HEK293 (cell line): ENCODE measurements at regions not wholly inside any gene's neighbourhood (a gene's known extent, or its start where the extent isn't known, plus 50 kb on each side); places are given as distances from the start of the nearest gene placed in this dataset.

Experiments used
- CTCF ChIA-PET: fragments of 350-600 bp; formaldehyde crosslinking; extraction: SDS; loops from one replicate; lab custom pipeline; 2021; ENCODE audit warnings: antibody characterized with exemption; lab: Yijun Ruan, JAX
- POLR2A ChIA-PET: fragments of 300-600 bp; formaldehyde crosslinking; extraction: SDS; loops from one replicate; lab custom pipeline; 2020; ENCODE audit warnings: antibody characterized with exemption, inconsistent platforms; lab: Yijun Ruan, JAX
- H3K27ac ChIP-seq: fragments of 200-500 bp; sonication (Bioruptor generic); 2 replicates; pipeline ENCODE4 v1.5.1; 2014; ENCODE audit warnings: low read depth, low read length, control low read depth, inconsistent platforms; ENCODE audit errors: extremely low read depth
- H3K36me3 ChIP-seq, 2 experiments: fragments of 200-500 bp in 1 of 2; sonication (Bioruptor generic) in 1 of 2; 1 replicate in 1 of 2; 2 replicates in 1 of 2; pipeline ENCODE4 v1.5.1; 2014 to 2017; ENCODE audit warnings: inconsistent platforms in 2 of 2, low read length in 2 of 2; ENCODE audit not compliant: control insufficient read depth in 2 of 2, insufficient read depth in 1 of 2
- H3K4me1 ChIP-seq: fragments of 200-500 bp; sonication (Bioruptor generic); 2 replicates; pipeline ENCODE4 v1.5.1; 2014; ENCODE audit warnings: mild to moderate bottlenecking, low read length, inconsistent platforms; ENCODE audit not compliant: control insufficient read depth, insufficient read depth
- H3K4me3 ChIP-seq: 2 replicates; pipeline ENCODE4 v1.5.1; 2011; ENCODE audit warnings: low read depth, mild to moderate bottlenecking, control low read depth, low read length, moderate library complexity
- H3K9me3 ChIP-seq: fragments of 200-500 bp; sonication (Bioruptor generic); 2 replicates; pipeline ENCODE4 v1.5.1; 2014; ENCODE audit warnings: low read depth, low read length, inconsistent platforms; ENCODE audit not compliant: control insufficient read depth, insufficient read depth
- PATZ1 ChIP-seq: fragments of 450-650 bp; formaldehyde crosslinking; IDR thresholded peaks from 2 replicates; pipeline ENCODE4 v1.5.1; 2016; ENCODE audit warnings: missing biosample characterization, missing genetic modification characterization
- PRDM10 ChIP-seq: fragments of 450-650 bp; formaldehyde crosslinking; IDR thresholded peaks from 2 replicates; pipeline ENCODE4 v1.5.1; 2016; ENCODE audit warnings: missing biosample characterization, missing genetic modification characterization
- RBAK ChIP-seq: fragments of 450-650 bp; formaldehyde crosslinking; IDR thresholded peaks from 2 replicates; pipeline ENCODE4 v1.5.1; 2016; ENCODE audit warnings: missing biosample characterization, missing genetic modification characterization
- ZNF114 ChIP-seq: fragments of 450-650 bp; formaldehyde crosslinking; IDR thresholded peaks from 2 replicates; pipeline ENCODE4 v1.5.0; 2017; ENCODE audit warnings: missing biosample characterization, missing genetic modification characterization
- ZNF133 ChIP-seq: fragments of 450-650 bp; formaldehyde crosslinking; IDR thresholded peaks from 2 replicates; pipeline ENCODE4 v1.5.1; 2016; ENCODE audit warnings: missing biosample characterization, missing genetic modification characterization
- ZNF426 ChIP-seq: fragments of 450-650 bp; formaldehyde crosslinking; IDR thresholded peaks from 2 replicates; pipeline ENCODE4 v1.5.1; 2017; ENCODE audit warnings: missing biosample characterization, missing genetic modification characterization, mild to moderate bottlenecking, inconsistent platforms, moderate library complexity
- ZNF596 ChIP-seq: fragments of 450-650 bp; IDR thresholded peaks from 2 replicates; pipeline ENCODE4 v1.5.0; 2018; ENCODE audit warnings: missing biosample characterization, mild to moderate bottlenecking, missing genetic modification characterization, moderate library complexity
- ZNF624 ChIP-seq: fragments of 450-650 bp; formaldehyde crosslinking; IDR thresholded peaks from 2 replicates; pipeline ENCODE4 v1.5.1; 2017; ENCODE audit warnings: missing biosample characterization, missing genetic modification characterization
- ZNF677 ChIP-seq: fragments of 450-650 bp; IDR thresholded peaks from 2 replicates; pipeline ENCODE4 v1.5.0; 2018; ENCODE audit warnings: missing biosample characterization, mild to moderate bottlenecking, missing genetic modification characterization, moderate library complexity
- ZNF768 ChIP-seq: fragments of 450-650 bp; formaldehyde crosslinking; IDR thresholded peaks from 2 replicates; pipeline ENCODE4 v1.5.1; 2018; ENCODE audit warnings: missing biosample characterization, mild to moderate bottlenecking, missing genetic modification characterization
- ZNF791 ChIP-seq: fragments of 450-650 bp; formaldehyde crosslinking; IDR thresholded peaks from 2 replicates; pipeline ENCODE4 v1.5.1; 2016; ENCODE audit warnings: missing biosample characterization, missing genetic modification characterization
- ZSCAN23 ChIP-seq: fragments of 450-650 bp; formaldehyde crosslinking; IDR thresholded peaks from 2 replicates; pipeline ENCODE4 v1.5.1; 2016; ENCODE audit warnings: missing biosample characterization, missing genetic modification characterization
- TF ChIP-seq, protein P1 (sequence below): fragments of 450-650 bp; formaldehyde crosslinking; IDR thresholded peaks from 2 replicates; pipeline ENCODE4 v1.5.1; 2017; ENCODE audit warnings: missing biosample characterization, missing genetic modification characterization
- TF ChIP-seq, protein P2 (sequence below): fragments of 450-650 bp; formaldehyde crosslinking; IDR thresholded peaks from 2 replicates; pipeline ENCODE4 v1.5.1; 2016; ENCODE audit warnings: missing biosample characterization, missing genetic modification characterization

DNA sequence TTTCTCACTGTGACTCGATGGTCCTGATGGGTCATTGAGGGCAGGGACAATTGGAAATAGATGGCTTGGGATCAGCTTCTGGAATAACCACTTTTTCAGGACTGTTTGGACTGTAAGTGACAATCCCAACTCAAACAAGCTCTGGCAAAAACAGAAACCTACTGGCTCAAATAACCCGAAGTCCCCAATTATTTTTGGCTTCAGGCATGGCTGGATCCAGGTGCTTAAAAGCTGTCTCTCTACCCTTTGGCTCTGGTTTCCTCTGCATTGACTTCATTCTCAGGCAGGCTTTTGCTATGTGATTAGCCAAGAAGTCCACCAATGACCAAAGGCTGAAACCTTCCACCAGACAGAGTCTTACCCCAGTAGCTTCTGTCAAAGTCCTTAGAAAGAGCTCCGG lies 92.9 kb upstream of the PRR23E start (continued):
- TF ChIP-seq RBAK (no peak), ZSCAN23 (no peak), ZNF133 (tag by site-specific recombination) (no peak)
- TF ChIP-seq, protein P1, sequence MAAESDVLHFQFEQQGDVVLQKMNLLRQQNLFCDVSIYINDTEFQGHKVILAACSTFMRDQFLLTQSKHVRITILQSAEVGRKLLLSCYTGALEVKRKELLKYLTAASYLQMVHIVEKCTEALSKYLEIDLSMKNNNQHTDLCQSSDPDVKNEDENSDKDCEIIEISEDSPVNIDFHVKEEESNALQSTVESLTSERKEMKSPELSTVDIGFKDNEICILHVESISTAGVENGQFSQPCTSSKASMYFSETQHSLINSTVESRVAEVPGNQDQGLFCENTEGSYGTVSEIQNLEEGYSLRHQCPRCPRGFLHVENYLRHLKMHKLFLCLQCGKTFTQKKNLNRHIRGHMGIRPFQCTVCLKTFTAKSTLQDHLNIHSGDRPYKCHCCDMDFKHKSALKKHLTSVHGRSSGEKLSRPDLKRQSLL (tag by site-specific recombination), result no peak
- TF ChIP-seq, all 188 proteins: peak for 0

DNA sequence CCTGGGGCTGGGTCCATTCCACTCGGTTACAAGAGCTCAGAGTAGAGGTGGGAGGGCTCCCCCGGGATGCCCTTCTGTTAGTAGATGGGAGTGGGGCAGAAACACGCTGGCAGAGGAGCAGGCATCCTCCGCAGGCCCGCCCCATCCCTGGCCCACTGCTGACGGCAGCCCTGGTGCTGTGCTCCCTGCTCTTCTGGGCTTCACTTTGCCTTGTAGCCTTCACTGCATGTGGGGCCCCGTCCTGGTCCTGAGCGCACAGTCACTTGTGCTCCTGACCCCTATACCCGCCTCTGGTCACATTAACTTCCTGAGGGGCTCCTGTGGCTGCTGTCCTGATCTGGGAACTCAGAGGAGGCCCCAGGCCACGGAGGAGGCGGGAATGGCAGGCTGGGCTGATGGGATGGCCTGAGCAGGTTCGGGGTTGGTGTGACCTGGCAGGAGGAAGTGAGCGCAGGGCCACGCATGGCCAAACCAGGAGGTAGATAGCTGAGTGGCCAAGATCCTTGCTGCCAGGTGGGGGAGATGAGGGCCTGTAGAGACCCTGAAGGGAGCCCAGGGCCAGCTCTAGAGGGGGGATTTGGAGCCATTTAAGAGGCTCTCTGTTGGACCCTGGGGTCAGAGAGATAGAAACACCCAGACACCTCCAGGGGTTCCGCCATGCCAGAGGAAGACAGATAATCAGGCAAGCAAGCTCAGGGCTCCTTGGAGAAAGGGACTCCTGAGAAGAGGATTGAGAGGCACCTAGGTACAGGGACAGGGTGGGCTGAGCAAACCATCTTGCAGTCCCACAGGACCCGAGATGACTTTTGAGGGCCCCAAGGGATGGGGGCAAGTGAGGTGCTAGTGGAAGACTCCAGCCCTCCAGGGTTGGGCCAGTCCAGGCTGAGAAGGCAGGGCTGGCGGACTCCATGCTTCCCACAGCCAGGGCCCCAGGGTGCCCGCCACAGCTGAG lies 92.2 kb upstream of the PRR23E start:
- POLR2A ChIA-PET, result no interaction called here
- Histone ChIP-seq H3K4me3 (no peak overlapping the region), H3K4me1 (no peaks in the 10 kb centered on the region), H3K27ac (no peak overlapping the region), H3K9me3 (no peaks in the 10 kb centered on the region), H3K36me3 (no peaks in the 10 kb centered on the region)
- TF ChIP-seq, protein P2, sequence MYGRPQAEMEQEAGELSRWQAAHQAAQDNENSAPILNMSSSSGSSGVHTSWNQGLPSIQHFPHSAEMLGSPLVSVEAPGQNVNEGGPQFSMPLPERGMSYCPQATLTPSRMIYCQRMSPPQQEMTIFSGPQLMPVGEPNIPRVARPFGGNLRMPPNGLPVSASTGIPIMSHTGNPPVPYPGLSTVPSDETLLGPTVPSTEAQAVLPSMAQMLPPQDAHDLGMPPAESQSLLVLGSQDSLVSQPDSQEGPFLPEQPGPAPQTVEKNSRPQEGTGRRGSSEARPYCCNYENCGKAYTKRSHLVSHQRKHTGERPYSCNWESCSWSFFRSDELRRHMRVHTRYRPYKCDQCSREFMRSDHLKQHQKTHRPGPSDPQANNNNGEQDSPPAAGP (tag by site-specific recombination), result no peak
- no peak for TF ChIP-seq ZNF114
- no peak for TF ChIP-seq ZNF426
- TF ChIP-seq ZNF596 (tag by site-specific recombination), result no peak
- no peak for TF ChIP-seq ZNF791 (tag by site-specific recombination)
- TF ChIP-seq ZNF624 (tag by site-specific recombination), result no peak
- TF ChIP-seq ZNF677, result no peak
- no peak for TF ChIP-seq ZNF768 (tag by site-specific recombination)
- TF ChIP-seq PRDM10, result no peak
- TF ChIP-seq PATZ1 (tag by site-specific recombination), result no peak
- CTCF ChIA-PET, result no interaction called here
